Adrenal gland (tissue), 9 donors: ENCODE measurements at regions not wholly inside any gene's neighbourhood (a gene's known extent, or its start where the extent isn't known, plus 50 kb on each side); places are given as distances from the start of the nearest gene placed in this dataset.

Experiments used
- DNase-seq, 7 donors: peaks; one replicate each; pipeline ENCODE4 v3.0.0-alpha.2; 2019 to 2020
- H3K27ac ChIP-seq, 5 donors: fragments of 200-600 bp; sonication (generic) in 4 of 5; 1 replicate in 3 of 5; 2 replicates in 2 of 5; pipeline versions ENCODE4 v1.5.1 to v1.8.0; 2016 to 2020; ENCODE audit warnings: mild to moderate bottlenecking in 1 of 5
- H3K27me3 ChIP-seq: fragments of 200-600 bp; 2 replicates; pipeline ENCODE4 v1.8.0; 2021
- H3K36me3 ChIP-seq, 2 donors: fragments of 200-600 bp; replicated peaks in 1 of 2; 1 replicate in 1 of 2; 2 replicates in 1 of 2; pipeline versions ENCODE4 v1.5.1 to v1.8.0; 2018 to 2022
- H3K4me1 ChIP-seq, 2 donors: fragments of 200-600 bp; replicated peaks in 1 of 2; 1 replicate in 1 of 2; 2 replicates in 1 of 2; pipeline versions ENCODE4 v1.5.1 to v1.8.0; 2018 to 2021
- H3K4me3 ChIP-seq, 4 donors: fragments of 200-600 bp; sonication (generic) in 3 of 4; one replicate each; pipeline ENCODE4 v1.5.1; 2016 to 2018
- H3K9me3 ChIP-seq, 3 donors: fragments of 200-600 bp; sonication (generic) in 1 of 3; replicated peaks in 1 of 3; 1 replicate in 2 of 3; 2 replicates in 1 of 3; pipeline versions ENCODE4 v1.5.1 to v1.8.0; 2016 to 2021
- POLR2A ChIP-seq, 2 donors: fragments of 450-650 bp; IDR thresholded peaks; one replicate each; pipeline ENCODE4 v1.6.1; 2017; ENCODE audit warnings: antibody characterized with exemption in 2 of 2, mild to moderate bottlenecking in 2 of 2, moderate library complexity in 1 of 2
- WGBS, 4 donors: extraction: QIAGEN DNeasy Blood & Tissue Kit in 2 of 4; methylation state at CpG; one replicate each; pipeline versions ENCODE4 v1.1.5 to v1.1.7; 2013 to 2017; 5-methylcytosine and 5-hydroxymethylcytosine counted together
- intact Hi-C, 2 donors: fragments of 100-400 bp; cut with DNase I; formaldehyde crosslinking; loops; one replicate each; pipeline versions ENCODE4 v1.14.1 to v1.15.0; 2022 to 2023
- TF ChIP-seq, protein P1 (sequence below), 6 experiments: fragments of 450-650 bp in 4 of 6; fragments of 200-600 bp in 2 of 6; sonication (generic) in 1 of 6; IDR thresholded peaks; 1 replicate in 5 of 6; 2 replicates in 1 of 6; pipeline versions ENCODE4 v1.5.1 to v1.8.0; 2016 to 2021; ENCODE audit warnings: antibody characterized with exemption in 6 of 6, mild to moderate bottlenecking in 2 of 6, moderate library complexity in 1 of 6
- donor health status: healthy with polysubstance abuse.
- donor health status: Bipolar disorder and iron deficiency.
- donor health status: DM: yes; HTN: yes; CAD: no.
- donor health status: DM: no; HTN: no; CAD: no.
- donor health status: DM: no; HTN: no; CAD: no.

DNA sequence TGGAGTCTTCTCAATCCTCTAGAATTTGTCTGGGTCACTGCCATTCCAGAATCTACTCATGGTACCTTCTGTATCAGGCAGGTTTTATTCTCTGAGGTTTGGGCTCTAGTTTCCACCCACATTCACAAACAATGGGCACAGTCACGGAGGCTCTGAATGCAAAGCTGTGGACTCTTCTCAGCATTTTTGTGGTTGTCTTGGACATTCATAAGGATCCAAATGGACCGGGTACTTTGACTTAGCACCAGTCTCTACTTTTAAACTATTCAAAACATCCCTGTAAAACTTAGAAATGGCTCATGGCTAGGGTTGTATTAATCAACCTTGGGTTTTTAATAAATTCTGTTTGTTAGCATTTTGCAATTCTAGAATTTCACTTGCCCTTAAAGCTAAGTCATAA lies 277.9 kb upstream of the THBS1 start:
- no peak for DNase-seq
- no peak overlapping the region for H3K27ac ChIP-seq
- H3K27me3 ChIP-seq = no peaks in the 10 kb centered on the region
- 57 to 83% (median 76%) methylated on average over 2 of the region's 2 CpGs for WGBS, 4 donors
- H3K36me3 ChIP-seq = no peaks in the 10 kb centered on the region
- H3K4me1 ChIP-seq = peaks cover 0 to 8% of the 10 kb centered on the region in 2 donors
- no peak for TF ChIP-seq POLR2A (IDR thresholded peaks at IDR 0.05)
- TF ChIP-seq, protein P1, sequence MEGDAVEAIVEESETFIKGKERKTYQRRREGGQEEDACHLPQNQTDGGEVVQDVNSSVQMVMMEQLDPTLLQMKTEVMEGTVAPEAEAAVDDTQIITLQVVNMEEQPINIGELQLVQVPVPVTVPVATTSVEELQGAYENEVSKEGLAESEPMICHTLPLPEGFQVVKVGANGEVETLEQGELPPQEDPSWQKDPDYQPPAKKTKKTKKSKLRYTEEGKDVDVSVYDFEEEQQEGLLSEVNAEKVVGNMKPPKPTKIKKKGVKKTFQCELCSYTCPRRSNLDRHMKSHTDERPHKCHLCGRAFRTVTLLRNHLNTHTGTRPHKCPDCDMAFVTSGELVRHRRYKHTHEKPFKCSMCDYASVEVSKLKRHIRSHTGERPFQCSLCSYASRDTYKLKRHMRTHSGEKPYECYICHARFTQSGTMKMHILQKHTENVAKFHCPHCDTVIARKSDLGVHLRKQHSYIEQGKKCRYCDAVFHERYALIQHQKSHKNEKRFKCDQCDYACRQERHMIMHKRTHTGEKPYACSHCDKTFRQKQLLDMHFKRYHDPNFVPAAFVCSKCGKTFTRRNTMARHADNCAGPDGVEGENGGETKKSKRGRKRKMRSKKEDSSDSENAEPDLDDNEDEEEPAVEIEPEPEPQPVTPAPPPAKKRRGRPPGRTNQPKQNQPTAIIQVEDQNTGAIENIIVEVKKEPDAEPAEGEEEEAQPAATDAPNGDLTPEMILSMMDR (IDR thresholded peaks at IDR 0.05) = no peak
- intact Hi-C loops = no loop called here
- no peak overlapping the region for H3K4me3 ChIP-seq
- no peaks in the 10 kb centered on the region for H3K9me3 ChIP-seq

DNA sequence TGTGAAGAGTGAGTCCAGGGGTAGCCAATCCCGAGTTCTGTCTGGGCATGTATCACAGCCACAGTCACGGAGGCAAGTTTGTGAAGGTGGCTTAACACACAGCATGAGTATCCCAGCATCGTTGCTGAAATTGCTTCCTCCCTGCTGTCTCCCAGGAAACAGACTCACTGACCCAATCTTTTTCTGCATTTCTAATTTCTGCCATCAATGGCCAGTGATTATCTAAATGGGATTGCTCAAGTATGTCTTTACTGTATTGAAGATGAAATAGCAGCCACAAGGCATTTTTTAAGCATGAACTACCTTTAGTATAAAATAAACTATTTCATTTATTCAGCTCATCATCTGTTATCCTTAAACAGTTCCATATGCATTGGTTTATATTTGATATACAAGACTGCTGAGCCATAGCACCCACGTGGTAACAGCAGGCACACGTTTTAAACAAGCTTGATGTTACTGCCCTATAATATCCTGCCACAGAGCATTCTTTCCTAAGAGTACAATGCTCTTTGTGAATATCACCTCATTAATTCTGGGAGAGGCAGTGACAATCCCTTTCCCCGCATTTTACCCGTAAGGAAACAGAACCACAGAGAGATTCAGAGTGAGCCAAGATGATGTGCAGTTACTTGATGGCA lies 276.6 kb upstream of the THBS1 start:
- Histone ChIP-seq H3K27ac (no peak overlapping the region), H3K4me1 (peaks cover 0 to 8% of the 10 kb centered on the region in 2 donors), H3K4me3 (no peak overlapping the region), H3K36me3 (no peaks in the 10 kb centered on the region), H3K9me3 (no peaks in the 10 kb centered on the region), H3K27me3 (no peaks in the 10 kb centered on the region)
- no peak for DNase-seq
- TF ChIP-seq, protein P1 (IDR thresholded peaks at IDR 0.05) = no peak
- no peak for TF ChIP-seq POLR2A (IDR thresholded peaks at IDR 0.05)
- 57 to 71% (median 67%) methylated on average over 7 of the region's 7 CpGs for WGBS, 4 donors
- intact Hi-C loops = no loop called here

DNA sequence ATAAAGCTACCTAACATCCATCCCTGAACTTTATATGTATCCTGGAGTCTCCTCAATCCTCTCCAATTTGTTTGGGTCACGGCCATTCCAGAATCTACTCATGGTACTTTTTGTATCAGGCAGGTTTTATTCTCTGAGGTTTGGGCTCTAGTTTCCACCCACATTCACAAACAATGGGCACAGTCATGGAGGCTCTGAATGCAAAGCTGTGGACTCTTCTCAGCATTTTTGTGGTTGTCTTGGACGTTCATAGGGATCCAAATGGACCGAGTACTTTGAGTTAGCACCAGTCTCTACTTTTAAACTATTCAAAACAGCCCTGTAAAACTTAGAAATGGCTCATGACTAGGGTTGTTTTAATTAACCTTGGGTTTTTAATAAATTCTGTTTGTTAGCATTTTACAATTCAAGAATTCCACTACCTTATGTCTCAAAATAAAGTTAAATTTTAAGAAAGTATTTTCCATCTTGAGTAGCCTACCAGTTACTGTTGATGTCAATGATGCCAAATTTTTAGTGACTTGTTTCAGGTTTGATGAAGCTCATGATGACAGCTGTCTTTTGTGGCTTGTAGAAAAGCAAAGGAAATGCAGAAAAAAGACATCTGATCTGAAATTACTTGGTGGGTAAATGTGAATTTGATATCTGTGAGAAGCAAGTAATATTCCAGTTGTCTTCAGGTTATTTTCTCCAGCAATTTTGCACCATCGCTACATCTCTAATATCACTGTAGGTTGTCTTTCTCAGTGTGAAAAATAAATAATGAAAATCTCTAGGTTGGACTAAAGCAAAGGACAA lies 275.7 kb upstream of the THBS1 start:
- DNase-seq = no peak
- WGBS, 4 donors = 63 to 75% (median 73%) methylated on average over 4 of the region's 4 CpGs
- Histone ChIP-seq H3K4me3 (no peak overlapping the region), H3K9me3 (no peaks in the 10 kb centered on the region), H3K36me3 (no peaks in the 10 kb centered on the region), H3K27ac (no peak overlapping the region), H3K27me3 (no peaks in the 10 kb centered on the region), H3K4me1 (peaks cover 0 to 8% of the 10 kb centered on the region in 2 donors)
- TF ChIP-seq, protein P1 (IDR thresholded peaks at IDR 0.05) = no peak
- no peak for TF ChIP-seq POLR2A (IDR thresholded peaks at IDR 0.05)
- intact Hi-C loops = no loop called here

DNA sequence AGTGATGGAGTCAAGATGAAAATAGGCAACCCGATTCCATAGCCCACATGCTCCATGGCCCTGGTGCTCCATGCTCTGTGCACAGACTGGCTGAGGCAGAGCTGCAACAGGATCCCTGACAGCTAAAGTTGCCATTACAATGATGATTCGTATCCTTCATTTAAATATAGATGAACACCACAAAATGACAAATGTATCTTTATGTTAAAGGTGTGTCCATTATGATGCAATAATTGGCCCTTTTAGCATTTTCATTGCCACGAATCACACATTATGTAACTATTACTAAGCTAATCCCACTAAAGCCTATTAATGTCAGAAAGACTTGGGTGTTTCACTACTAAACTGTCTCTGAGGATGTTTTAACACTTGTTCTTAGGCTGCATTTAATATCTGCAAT lies 270.2 kb upstream of the THBS1 start:
- intact Hi-C loops = loop anchor here in 1 of 2 donors (10.0 kb wide), 1 partner anchor 274 kb away; the partner anchor contains the start of gene THBS1
- Histone ChIP-seq H3K4me3 (no peak overlapping the region), H3K9me3 (no peaks in the 10 kb centered on the region), H3K27me3 (no peaks in the 10 kb centered on the region), H3K4me1 (no peaks in the 10 kb centered on the region), H3K36me3 (no peaks in the 10 kb centered on the region), H3K27ac (no peak overlapping the region)
- TF ChIP-seq, protein P1 (IDR thresholded peaks at IDR 0.05) = no peak
- TF ChIP-seq POLR2A (IDR thresholded peaks at IDR 0.05) = no peak
- 72 to 83% (median 80%) methylated on average over 3 of the region's 3 CpGs for WGBS, 4 donors
- DNase-seq = no peak
